D721Med (cell line): ENCODE measurements at regions not wholly inside any gene's neighbourhood (a gene's known extent, or its start where the extent isn't known, plus 50 kb on each side); places are given as distances from the start of the nearest gene placed in this dataset.

Source experiments
- DNase-seq: peaks from one replicate; pipeline ENCODE4 v3.0.0; 2011; ENCODE audit warnings: low spot score; ENCODE audit not compliant: insufficient read length
- FAIRE-seq: peaks from 2 replicates; lab custom pipeline; 2011; peaks lifted over from hg19 to GRCh38; lab: Jason Lieb, UNC
- TF ChIP-seq, protein P1 (sequence below): IDR thresholded peaks from 2 replicates; pipeline ENCODE4 v1.5.1; 2012; ENCODE audit warnings: mild to moderate bottlenecking, control low read depth; ENCODE audit not compliant: insufficient read depth; ENCODE audit errors: missing control alignments

DNA sequence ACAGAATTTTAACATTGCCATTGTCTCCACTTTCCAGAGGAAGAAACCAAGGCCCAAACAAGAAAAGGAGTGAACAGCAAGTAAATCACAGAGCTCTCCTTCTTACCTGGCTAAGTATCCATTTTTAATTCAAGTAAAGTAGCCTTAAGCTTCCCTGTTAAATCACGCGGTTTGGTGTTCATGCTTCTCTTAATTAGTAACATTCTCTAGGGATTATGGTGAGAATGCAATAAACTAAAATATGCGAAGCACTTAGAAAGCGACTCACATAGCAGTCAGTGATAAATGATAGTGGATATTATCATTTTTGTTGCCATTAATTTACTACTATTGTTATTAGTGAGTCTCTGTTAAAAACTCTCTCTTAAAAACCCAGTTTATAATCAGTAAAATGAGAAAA lies 630.5 kb upstream of the TMPRSS15 start:
- no peak for DNase-seq
- FAIRE-seq, result peak; percentile 29
- TF ChIP-seq, protein P1, sequence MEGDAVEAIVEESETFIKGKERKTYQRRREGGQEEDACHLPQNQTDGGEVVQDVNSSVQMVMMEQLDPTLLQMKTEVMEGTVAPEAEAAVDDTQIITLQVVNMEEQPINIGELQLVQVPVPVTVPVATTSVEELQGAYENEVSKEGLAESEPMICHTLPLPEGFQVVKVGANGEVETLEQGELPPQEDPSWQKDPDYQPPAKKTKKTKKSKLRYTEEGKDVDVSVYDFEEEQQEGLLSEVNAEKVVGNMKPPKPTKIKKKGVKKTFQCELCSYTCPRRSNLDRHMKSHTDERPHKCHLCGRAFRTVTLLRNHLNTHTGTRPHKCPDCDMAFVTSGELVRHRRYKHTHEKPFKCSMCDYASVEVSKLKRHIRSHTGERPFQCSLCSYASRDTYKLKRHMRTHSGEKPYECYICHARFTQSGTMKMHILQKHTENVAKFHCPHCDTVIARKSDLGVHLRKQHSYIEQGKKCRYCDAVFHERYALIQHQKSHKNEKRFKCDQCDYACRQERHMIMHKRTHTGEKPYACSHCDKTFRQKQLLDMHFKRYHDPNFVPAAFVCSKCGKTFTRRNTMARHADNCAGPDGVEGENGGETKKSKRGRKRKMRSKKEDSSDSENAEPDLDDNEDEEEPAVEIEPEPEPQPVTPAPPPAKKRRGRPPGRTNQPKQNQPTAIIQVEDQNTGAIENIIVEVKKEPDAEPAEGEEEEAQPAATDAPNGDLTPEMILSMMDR, result no peak

DNA sequence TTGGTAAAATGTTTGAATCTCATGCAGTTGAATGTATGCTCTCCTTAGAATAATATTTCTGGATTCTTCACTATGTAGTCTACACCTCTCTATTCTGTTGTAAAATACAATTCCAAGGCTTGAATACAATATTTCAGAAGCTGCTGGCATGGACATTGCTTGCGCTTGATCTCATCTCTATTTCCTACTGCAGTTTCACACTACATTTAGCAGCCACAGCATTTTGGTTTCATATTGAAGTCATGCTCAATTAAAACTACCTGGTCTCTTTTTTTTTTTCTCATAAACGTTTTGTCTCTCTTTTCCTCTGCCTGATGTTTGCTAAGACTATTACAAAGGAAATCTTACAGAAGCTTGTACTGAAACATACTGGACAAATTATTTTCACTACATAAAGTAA lies 631.0 kb upstream of the TMPRSS15 start:
- FAIRE-seq (no peak), DNase-seq (no peak)
- TF ChIP-seq, protein P1, result no peak

DNA sequence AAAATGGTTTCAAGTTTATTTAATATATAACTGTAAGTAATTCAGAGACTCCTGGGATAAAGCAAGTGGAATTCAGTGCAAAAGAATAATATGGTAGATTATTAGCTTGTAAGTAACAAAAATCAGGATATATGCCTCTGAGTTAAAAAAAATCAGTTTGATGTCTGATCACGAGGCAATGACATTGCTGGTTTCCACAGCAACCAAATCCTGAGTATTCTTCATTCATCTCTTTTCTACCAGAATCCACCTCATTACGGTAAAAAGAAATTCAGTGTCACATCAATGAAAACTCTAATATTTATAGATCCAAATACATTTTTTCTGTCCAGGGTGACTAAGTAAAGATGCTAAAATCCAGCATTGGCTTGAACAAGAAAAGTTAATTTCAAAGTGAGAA lies 642.3 kb upstream of the TMPRSS15 start:
- no peak for FAIRE-seq
- DNase-seq, result no peak
- TF ChIP-seq, protein P1, result no peak

DNA sequence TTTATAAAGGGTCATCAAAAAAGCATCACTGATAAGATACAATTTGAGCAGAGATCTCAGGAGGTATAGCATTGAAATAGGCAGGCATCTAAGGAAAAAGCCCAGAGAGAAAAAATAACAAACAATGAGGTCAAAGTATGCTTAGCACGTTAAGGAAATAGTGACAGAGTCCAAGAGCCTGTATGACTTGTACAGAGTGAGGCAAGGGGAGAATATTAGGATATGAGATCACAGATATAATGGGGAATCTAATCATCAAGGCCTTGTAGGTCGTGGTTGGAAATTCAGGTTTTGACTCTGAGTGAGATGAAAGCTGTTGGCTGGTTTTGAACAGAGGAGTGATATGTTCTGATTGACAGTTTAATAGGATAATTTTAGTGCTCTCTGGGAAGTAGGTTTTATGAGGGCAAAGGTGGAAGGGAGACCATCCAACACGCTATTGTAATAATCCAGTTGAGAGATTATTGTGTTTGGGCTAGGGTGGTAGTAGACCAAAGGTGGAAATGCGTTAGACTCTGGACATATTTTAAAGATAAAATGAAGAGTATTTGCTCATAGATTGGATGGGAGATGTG lies 644.6 kb upstream of the TMPRSS15 start:
- TF ChIP-seq, protein P1, result no peak
- FAIRE-seq (no peak), DNase-seq (no peak)

DNA sequence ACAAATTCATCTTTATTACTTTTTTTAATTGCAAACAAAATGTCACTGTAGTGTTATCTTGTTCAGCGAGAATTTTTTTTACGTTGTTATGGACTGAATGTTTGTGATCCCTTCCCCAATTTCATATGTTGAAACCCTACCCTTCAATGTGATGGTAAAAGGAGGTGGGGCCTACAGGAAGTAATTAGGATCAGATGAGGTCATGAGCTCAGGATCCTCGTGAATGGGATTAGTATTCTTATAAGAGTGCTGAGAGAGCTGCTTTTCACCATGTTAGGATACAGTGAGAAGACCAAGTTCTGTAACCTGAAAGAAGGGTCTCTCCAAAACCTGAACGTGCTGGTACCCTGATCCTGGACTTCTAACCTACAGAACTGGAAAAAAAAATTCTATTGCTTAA lies 646.0 kb upstream of the TMPRSS15 start:
- no peak for DNase-seq
- TF ChIP-seq, protein P1, result no peak
- no peak for FAIRE-seq

DNA sequence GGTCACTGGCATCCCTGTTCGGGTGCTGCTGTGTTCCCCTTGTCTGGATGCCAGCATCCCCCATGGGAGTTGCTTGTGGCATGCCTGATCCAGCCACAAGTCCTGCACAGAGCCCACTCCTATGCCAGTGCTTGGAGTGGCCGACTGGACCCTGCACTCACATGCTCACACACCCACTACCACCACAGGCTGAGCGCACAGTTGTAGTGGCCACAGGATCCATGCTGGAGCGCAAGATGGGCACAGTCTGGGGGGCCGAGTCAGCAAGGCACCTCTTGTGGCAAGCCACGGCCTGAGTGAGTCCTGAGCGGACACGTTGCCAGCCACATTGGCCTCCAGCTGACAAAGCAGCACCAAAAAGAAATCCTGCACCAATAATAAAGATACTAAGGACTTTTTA lies 661.6 kb upstream of the TMPRSS15 start:
- FAIRE-seq, result no peak
- TF ChIP-seq, protein P1, result no peak
- no peak for DNase-seq

DNA sequence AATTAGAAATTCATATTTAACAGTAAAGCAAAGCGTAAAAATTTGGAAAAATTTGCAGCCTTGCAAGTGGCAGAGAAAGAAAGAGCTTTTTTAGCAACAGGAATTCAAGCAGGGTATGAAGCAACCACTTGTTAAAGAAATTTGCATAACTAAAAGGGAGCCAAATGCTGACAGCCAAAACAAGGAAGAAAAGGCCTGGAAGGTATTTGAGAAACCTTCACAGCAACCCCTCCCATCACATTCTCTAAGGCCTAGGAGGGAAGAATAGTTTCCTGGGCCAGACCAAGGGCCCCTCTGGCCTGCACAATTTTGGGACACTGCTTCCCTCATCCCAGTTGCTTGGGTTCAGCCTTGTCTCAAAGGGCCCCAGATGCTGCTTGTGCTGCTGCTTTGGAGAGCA lies 672.4 kb upstream of the TMPRSS15 start:
- TF ChIP-seq, protein P1, result no peak
- DNase-seq (no peak), FAIRE-seq (no peak)
